GM23248 (cell line): ENCODE measurements at regions not wholly inside any gene's neighbourhood (a gene's known extent, or its start where the extent isn't known, plus 50 kb on each side); places are given as distances from the start of the nearest gene placed in this dataset.

ENCODE experiments used
- EZH2 ChIP-seq: fragments of 200-600 bp; sonication (generic); IDR thresholded peaks from 2 replicates; pipeline ENCODE4 v1.6.1; 2018; ENCODE audit warnings: antibody characterized with exemption, mild to moderate bottlenecking; ENCODE audit not compliant: insufficient read depth, poor library complexity, severe bottlenecking
- EZH2phosphoT487 ChIP-seq: fragments of 200-600 bp; sonication (generic); IDR thresholded peaks from 2 replicates; pipeline ENCODE4 v1.6.1; 2018; ENCODE audit warnings: antibody characterized with exemption, moderate library complexity, mild to moderate bottlenecking, low read depth; ENCODE audit not compliant: insufficient read depth

DNA sequence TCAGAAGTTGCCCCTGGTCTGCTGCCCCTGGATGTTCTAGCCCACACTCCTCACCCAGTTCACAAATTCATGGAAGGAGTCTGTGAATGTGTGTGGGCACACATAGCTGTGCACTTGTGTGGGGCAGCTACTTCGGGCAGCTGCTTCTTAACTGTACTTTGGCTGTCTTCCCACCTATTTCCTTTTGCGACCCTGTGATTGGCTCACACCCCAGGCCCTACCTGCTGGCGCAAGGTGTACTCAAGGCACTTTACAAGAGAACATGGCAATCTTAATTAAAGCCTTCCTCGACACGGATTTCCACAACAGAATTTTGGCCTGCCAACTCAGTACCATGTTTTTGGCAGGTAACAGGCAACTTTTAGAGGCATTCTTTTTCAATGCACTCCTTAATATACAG, 86.5 kb upstream of the CTTNBP2NL start:
- TF ChIP-seq EZH2 (no peak), EZH2phosphoT487 (no peak)
